AG04449 (cell line): ENCODE measurements at regions not wholly inside any gene's neighbourhood (a gene's known extent, or its start where the extent isn't known, plus 50 kb on each side); places are given as distances from the start of the nearest gene placed in this dataset.

Source experiments
- CTCF ChIA-PET: fragments of 350-600 bp; formaldehyde crosslinking; extraction: SDS; loops from one replicate; lab custom pipeline; 2021; ENCODE audit warnings: antibody characterized with exemption; lab: Yijun Ruan, JAX
- POLR2A ChIA-PET: fragments of 400-600, 350-600 bp; formaldehyde crosslinking; extraction: SDS; loops from one replicate; lab custom pipeline; 2020; ENCODE audit warnings: antibody characterized with exemption, inconsistent platforms; lab: Yijun Ruan, JAX
- DNase-seq: peaks from one replicate; pipeline ENCODE4 v3.0.0-alpha.2; 2010; ENCODE audit warnings: low read depth, low spot score
- H3K4me3 ChIP-seq: 2 replicates; pipeline ENCODE4 v1.5.1; 2011; ENCODE audit warnings: low read depth, mild to moderate bottlenecking, control low read depth, low read length
- CTCF ChIP-seq: IDR thresholded peaks from one replicate; pipeline ENCODE4 v1.5.1; 2011; ENCODE audit warnings: mild to moderate bottlenecking, moderate library complexity, low read length, control low read depth, inconsistent platforms; ENCODE audit not compliant: insufficient read depth; ENCODE audit errors: missing control alignments

GRCh38 chr2:14951569-14952285 is 319.2 kb downstream of the LRATD1 start:
- ChIA-PET POLR2A (no interaction called here), CTCF (no interaction called here)
- no peak for DNase-seq
- TF ChIP-seq CTCF = no peak
- H3K4me3 ChIP-seq = no peak overlapping the region

- DNase-seq = no peak
- ChIA-PET CTCF (no interaction called here), POLR2A (no interaction called here)
- no peak for TF ChIP-seq CTCF
- no peak overlapping the region for H3K4me3 ChIP-seq
Observed at GRCh38 chr2:14952400-14952963, 320.0 kb downstream of the LRATD1 start.

GRCh38 chr2:14960686-14961324 is 328.3 kb downstream of the LRATD1 start:
- no peak for DNase-seq
- no peak for TF ChIP-seq CTCF
- no peak overlapping the region for H3K4me3 ChIP-seq
- ChIA-PET POLR2A (no interaction called here), CTCF (no interaction called here)

- no peak overlapping the region for H3K4me3 ChIP-seq
- ChIA-PET CTCF (no interaction called here), POLR2A (no interaction called here)
- TF ChIP-seq CTCF = no peak
- DNase-seq = no peak
Observed at GRCh38 chr2:14967729-14968128, 335.2 kb downstream of the LRATD1 start.

- POLR2A ChIA-PET = no interaction called here
- TF ChIP-seq CTCF = no peak
- no peak overlapping the region for H3K4me3 ChIP-seq
- CTCF ChIA-PET = no interaction called here
- DNase-seq = no peak
Observed at GRCh38 chr2:14975381-14975780, 342.9 kb downstream of the LRATD1 start.

- no peak overlapping the region for H3K4me3 ChIP-seq
- DNase-seq = no peak
- TF ChIP-seq CTCF = no peak
- ChIA-PET CTCF (no interaction called here), POLR2A (no interaction called here)
Observed at GRCh38 chr2:14977021-14977420, 344.5 kb downstream of the LRATD1 start.
